Esophagus muscularis mucosa (tissue), 4 donors: ENCODE measurements at regions not wholly inside any gene's neighbourhood (a gene's known extent, or its start where the extent isn't known, plus 50 kb on each side); places are given as distances from the start of the nearest gene placed in this dataset.
"Not testable (repeated sequence)": the region's sequence is repeated elsewhere in the genome, so short reads cannot be mapped to it uniquely, and the experiment has no call there.

Experiments
- EP300 ChIP-seq: sonication (generic); formaldehyde crosslinking; IDR thresholded peaks from one replicate; pipeline ENCODE4 v1.6.1; 2017; ENCODE audit warnings: antibody characterized with exemption
- POLR2A ChIP-seq: fragments of 450-650 bp; IDR thresholded peaks from one replicate; pipeline ENCODE4 v1.6.1; 2017; ENCODE audit warnings: antibody characterized with exemption, moderate library complexity, mild to moderate bottlenecking, low read depth
- POLR2AphosphoS5 ChIP-seq, 2 donors: sonication (generic); formaldehyde crosslinking; IDR thresholded peaks; one replicate each; pipeline ENCODE4 v1.6.1; 2017; ENCODE audit warnings: antibody characterized with exemption in 2 of 2
- TF ChIP-seq, protein P1 (sequence below), 3 experiments: fragments of 200-600 bp in 2 of 3; fragments of 450-650 bp in 1 of 3; sonication (generic) in 2 of 3; IDR thresholded peaks; one replicate each; pipeline ENCODE4 v1.5.1; 2017 to 2019; ENCODE audit warnings: antibody characterized with exemption in 3 of 3, mild to moderate bottlenecking in 2 of 3, moderate library complexity in 1 of 3

DNA sequence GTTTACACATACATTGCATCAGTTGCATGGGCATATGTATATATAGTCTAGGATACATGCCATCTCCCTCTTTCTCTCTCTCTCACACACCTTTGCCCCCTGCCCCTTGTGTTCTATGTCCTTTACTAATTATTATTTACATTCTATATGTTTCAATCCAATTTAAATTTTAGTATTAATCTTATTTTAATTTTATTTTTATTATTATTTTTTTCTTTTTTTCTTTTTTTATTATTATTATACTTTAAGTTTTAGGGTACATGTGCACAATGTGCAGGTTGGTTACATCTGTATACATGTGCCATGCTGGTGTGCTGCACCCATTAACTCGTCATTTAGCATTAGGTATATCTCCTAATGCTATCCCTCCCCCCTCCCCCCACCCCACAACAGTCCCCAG lies 421.1 kb downstream of the CCER1 start:
- TF ChIP-seq, protein P1, sequence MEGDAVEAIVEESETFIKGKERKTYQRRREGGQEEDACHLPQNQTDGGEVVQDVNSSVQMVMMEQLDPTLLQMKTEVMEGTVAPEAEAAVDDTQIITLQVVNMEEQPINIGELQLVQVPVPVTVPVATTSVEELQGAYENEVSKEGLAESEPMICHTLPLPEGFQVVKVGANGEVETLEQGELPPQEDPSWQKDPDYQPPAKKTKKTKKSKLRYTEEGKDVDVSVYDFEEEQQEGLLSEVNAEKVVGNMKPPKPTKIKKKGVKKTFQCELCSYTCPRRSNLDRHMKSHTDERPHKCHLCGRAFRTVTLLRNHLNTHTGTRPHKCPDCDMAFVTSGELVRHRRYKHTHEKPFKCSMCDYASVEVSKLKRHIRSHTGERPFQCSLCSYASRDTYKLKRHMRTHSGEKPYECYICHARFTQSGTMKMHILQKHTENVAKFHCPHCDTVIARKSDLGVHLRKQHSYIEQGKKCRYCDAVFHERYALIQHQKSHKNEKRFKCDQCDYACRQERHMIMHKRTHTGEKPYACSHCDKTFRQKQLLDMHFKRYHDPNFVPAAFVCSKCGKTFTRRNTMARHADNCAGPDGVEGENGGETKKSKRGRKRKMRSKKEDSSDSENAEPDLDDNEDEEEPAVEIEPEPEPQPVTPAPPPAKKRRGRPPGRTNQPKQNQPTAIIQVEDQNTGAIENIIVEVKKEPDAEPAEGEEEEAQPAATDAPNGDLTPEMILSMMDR (IDR thresholded peaks at IDR 0.05): not testable (repeated sequence)
- TF ChIP-seq EP300; POLR2AphosphoS5 (IDR thresholded peaks at IDR 0.05); POLR2A: not testable (repeated sequence)
